Trophoblast cell (in vitro differentiated cells and primary cell): ENCODE measurements at regions not wholly inside any gene's neighbourhood (a gene's known extent, or its start where the extent isn't known, plus 50 kb on each side); places are given as distances from the start of the nearest gene placed in this dataset.
"Not testable (repeated sequence)": the region's sequence is repeated elsewhere in the genome, so short reads cannot be mapped to it uniquely, and the experiment has no call there.

Source experiments
- DNase-seq, 2 donors: peaks; one replicate each; pipeline ENCODE4 v3.0.0-alpha.2; 2016
- H2AFZ ChIP-seq: 2 replicates; pipeline ENCODE4 v1.6.1; 2013; ENCODE audit warnings: low read length, moderate library complexity, mild to moderate bottlenecking; ENCODE audit not compliant: insufficient read depth, poor library complexity
- H2AK5ac ChIP-seq: 2 replicates; pipeline ENCODE4 v1.6.1; 2013; ENCODE audit warnings: mild to moderate bottlenecking, low read length
- H2BK120ac ChIP-seq: 2 replicates; pipeline ENCODE4 v1.6.1; 2013; ENCODE audit warnings: low read length, mild to moderate bottlenecking, moderate library complexity; ENCODE audit not compliant: insufficient read depth, poor library complexity
- H2BK12ac ChIP-seq: 2 replicates; pipeline ENCODE4 v1.6.1; 2013; ENCODE audit warnings: mild to moderate bottlenecking, low read length, moderate library complexity
- H2BK5ac ChIP-seq: 2 replicates; pipeline ENCODE4 v1.6.1; 2013; ENCODE audit warnings: low read length, low read depth, moderate library complexity, mild to moderate bottlenecking; ENCODE audit not compliant: poor library complexity
- H3K14ac ChIP-seq: 2 replicates; pipeline ENCODE4 v1.6.1; 2013; ENCODE audit warnings: mild to moderate bottlenecking, low read length
- H3K18ac ChIP-seq: 2 replicates; pipeline ENCODE4 v1.6.1; 2013; ENCODE audit warnings: mild to moderate bottlenecking, low read length
- H3K23ac ChIP-seq: 2 replicates; pipeline ENCODE4 v1.6.1; 2013; ENCODE audit warnings: low read length
- H3K27ac ChIP-seq: 2 replicates; pipeline ENCODE4 v1.5.1; 2013; ENCODE audit warnings: low read depth, mild to moderate bottlenecking, inconsistent platforms, low read length, moderate library complexity
- H3K27me3 ChIP-seq: 2 replicates; pipeline ENCODE4 v1.6.1; 2013; ENCODE audit warnings: inconsistent platforms, mild to moderate bottlenecking, low read length, moderate library complexity; ENCODE audit not compliant: insufficient read depth
- H3K36me3 ChIP-seq, 2 experiments: 1 replicate in 1 of 2; 2 replicates in 1 of 2; pipeline ENCODE4 v1.6.1; 2013; ENCODE audit warnings: low read length in 2 of 2, mild to moderate bottlenecking in 2 of 2, moderate library complexity in 1 of 2; ENCODE audit not compliant: insufficient read depth in 2 of 2, control insufficient read depth in 1 of 2
- H3K4ac ChIP-seq: 2 replicates; pipeline ENCODE4 v1.6.1; 2013; ENCODE audit warnings: low read depth, mild to moderate bottlenecking, low read length, moderate library complexity
- H3K4me1 ChIP-seq, 2 experiments: 1 replicate in 1 of 2; 2 replicates in 1 of 2; pipeline ENCODE4 v1.6.1; 2013; ENCODE audit warnings: low read length in 2 of 2, mild to moderate bottlenecking in 2 of 2, moderate library complexity in 1 of 2; ENCODE audit not compliant: insufficient read depth in 2 of 2, control insufficient read depth in 1 of 2
- H3K4me2 ChIP-seq: 2 replicates; pipeline ENCODE4 v1.6.1; 2013; ENCODE audit warnings: inconsistent platforms, mild to moderate bottlenecking, low read length, moderate library complexity
- H3K4me3 ChIP-seq: 2 replicates; pipeline ENCODE4 v1.5.1; 2013; ENCODE audit warnings: mild to moderate bottlenecking, low read depth, low read length, inconsistent platforms
- H3K79me1 ChIP-seq: one replicate; pipeline ENCODE4 v1.6.1; 2013; ENCODE audit warnings: low read length
- H3K79me2 ChIP-seq: 2 replicates; pipeline ENCODE4 v1.6.1; 2013; ENCODE audit warnings: low read length, mild to moderate bottlenecking; ENCODE audit not compliant: control insufficient read depth, insufficient read depth, poor library complexity
- H3K9ac ChIP-seq: 2 replicates; pipeline ENCODE4 v1.6.1; 2013; ENCODE audit warnings: mild to moderate bottlenecking, low read length
- H3K9me3 ChIP-seq: 2 replicates; pipeline ENCODE4 v1.6.1; 2013; ENCODE audit warnings: low read depth, mild to moderate bottlenecking, control low read depth, inconsistent platforms, low read length; ENCODE audit not compliant: insufficient read depth
- H4K12ac ChIP-seq: 2 replicates; pipeline ENCODE4 v1.6.1; 2013; ENCODE audit warnings: low read depth, mild to moderate bottlenecking, low read length, moderate library complexity
- H4K8ac ChIP-seq: 2 replicates; pipeline ENCODE4 v1.6.1; 2013; ENCODE audit warnings: low read depth, mild to moderate bottlenecking, low read length, moderate library complexity
- H4K91ac ChIP-seq: one replicate; pipeline ENCODE4 v1.6.1; 2013; ENCODE audit warnings: low read depth, mild to moderate bottlenecking, low read length, moderate library complexity
- WGBS: extraction: QIAGEN DNeasy Blood & Tissue Kit; methylation state at CpG from one replicate; pipeline ENCODE4 v1.1.7; 2013; ENCODE audit warnings: missing lambda C conversion rate; ENCODE audit not compliant: insufficient read length, insufficient coverage; ENCODE audit errors: extremely low coverage; 5-methylcytosine and 5-hydroxymethylcytosine counted together

- H4K8ac ChIP-seq = no peak overlapping the region
- DNase-seq = no peak
These were observed 373.0 kb upstream of the SALL1 start for GRCh38 chr16:51524070-51524469.

GRCh38 chr16:51523400-51523799 lies 372.3 kb upstream of the SALL1 start:
- Histone ChIP-seq H3K79me2 (no peaks in the 10 kb centered on the region), H3K14ac (no peak overlapping the region), H2BK12ac (no peak overlapping the region), H3K27me3 (no peaks in the 10 kb centered on the region), H3K4me1 (no peaks in the 10 kb centered on the region), H2BK120ac (no peak overlapping the region), H3K4ac (no peak overlapping the region), H4K91ac (no peak overlapping the region), H3K9ac (no peak overlapping the region), H2AFZ (no peak overlapping the region), H3K36me3 (no peaks in the 10 kb centered on the region), H4K12ac (no peak overlapping the region), H3K18ac (no peak overlapping the region), H3K23ac (no peak overlapping the region), H3K4me2 (no peak overlapping the region), H2BK5ac (no peak overlapping the region), H3K4me3 (no peak overlapping the region), H3K27ac (no peak overlapping the region), H3K79me1 (no peaks in the 10 kb centered on the region), H2AK5ac (no peak overlapping the region), H4K8ac (no peak overlapping the region), H3K9me3 (no peaks in the 10 kb centered on the region)
- DNase-seq = no peak
- no CpG with 5 or more reads among the region's 3 CpGs for WGBS

More at GRCh38 chr16:51524070-51524469, 373.0 kb upstream of the SALL1 start:
- H3K79me1 ChIP-seq = no peaks in the 10 kb centered on the region
- H3K4me2 ChIP-seq = no peak overlapping the region
- no peak overlapping the region for H2BK12ac ChIP-seq
- H2BK120ac ChIP-seq = no peak overlapping the region
- H3K79me2 ChIP-seq = no peaks in the 10 kb centered on the region
- H3K9me3 ChIP-seq = no peaks in the 10 kb centered on the region
- H3K14ac ChIP-seq = no peak overlapping the region
- no peak overlapping the region for H3K4ac ChIP-seq
- H3K9ac ChIP-seq = no peak overlapping the region
- no peak overlapping the region for H3K18ac ChIP-seq
- no peaks in the 10 kb centered on the region for H3K4me1 ChIP-seq
- no peak overlapping the region for H2AFZ ChIP-seq
- no peak overlapping the region for H4K91ac ChIP-seq
- no peak overlapping the region for H2AK5ac ChIP-seq
- no peak overlapping the region for H2BK5ac ChIP-seq
- no peak overlapping the region for H3K23ac ChIP-seq
- H3K27me3 ChIP-seq = no peaks in the 10 kb centered on the region
- no peaks in the 10 kb centered on the region for H3K36me3 ChIP-seq
- no peak overlapping the region for H3K27ac ChIP-seq
- whole genome bisulfite sequencing = no CpG with 5 or more reads among the region's 4 CpGs
- no peak overlapping the region for H4K12ac ChIP-seq
- no peak overlapping the region for H3K4me3 ChIP-seq

- Histone ChIP-seq H4K12ac (no peak overlapping the region), H3K14ac (no peak overlapping the region), H3K4me1 (no peaks in the 10 kb centered on the region), H2AFZ (no peak overlapping the region), H3K79me2 (no peaks in the 10 kb centered on the region), H3K23ac (no peak overlapping the region), H2BK120ac (no peak overlapping the region), H3K4me2 (no peak overlapping the region), H4K8ac (no peak overlapping the region), H3K9me3 (no peaks in the 10 kb centered on the region), H3K27me3 (no peaks in the 10 kb centered on the region), H3K4ac (no peak overlapping the region), H4K91ac (no peak overlapping the region), H2AK5ac (no peak overlapping the region), H3K79me1 (no peaks in the 10 kb centered on the region), H3K27ac (no peak overlapping the region), H2BK12ac (no peak overlapping the region), H3K18ac (no peak overlapping the region), H3K4me3 (no peak overlapping the region), H2BK5ac (no peak overlapping the region), H3K9ac (no peak overlapping the region), H3K36me3 (no peaks in the 10 kb centered on the region)
- no peak for DNase-seq
These were observed 371.8 kb upstream of the SALL1 start for GRCh38 chr16:51522902-51523301.

DNA sequence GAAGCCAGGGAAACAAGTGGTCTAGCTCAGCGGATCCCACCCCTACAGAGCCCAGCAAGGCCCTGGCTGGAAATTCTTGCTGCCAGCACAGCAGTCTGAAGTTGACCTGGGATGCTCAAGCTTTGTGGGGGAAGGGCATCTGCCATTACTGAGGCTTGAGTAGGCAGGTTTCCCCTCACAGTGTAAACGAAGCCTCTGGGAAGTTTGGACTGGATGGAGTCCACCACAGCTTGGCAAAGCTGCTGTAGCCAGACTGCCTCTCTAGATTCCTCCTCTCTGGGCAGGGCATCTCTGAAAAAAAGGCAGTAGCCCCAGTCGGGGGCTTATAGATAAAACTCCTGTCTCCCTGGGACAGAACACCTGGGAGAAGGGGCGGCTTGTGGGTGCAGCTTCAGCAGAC lies 365.9 kb upstream of the SALL1 start:
- not testable (repeated sequence) for DNase-seq, H4K8ac ChIP-seq

More for the DNA sequence above, 365.9 kb upstream of the SALL1 start:
- H3K4ac ChIP-seq, H2BK12ac ChIP-seq, H3K27me3 ChIP-seq, H3K23ac ChIP-seq, H3K9ac ChIP-seq, H3K18ac ChIP-seq, H3K27ac ChIP-seq, H4K91ac ChIP-seq, H2AFZ ChIP-seq, H3K4me1 ChIP-seq, H3K79me1 ChIP-seq, H3K79me2 ChIP-seq, H3K9me3 ChIP-seq, H3K36me3 ChIP-seq, H3K4me3 ChIP-seq, H2AK5ac ChIP-seq, H3K4me2 ChIP-seq, H4K12ac ChIP-seq, H2BK5ac ChIP-seq, H3K14ac ChIP-seq, H2BK120ac ChIP-seq: not testable (repeated sequence)
- WGBS = no CpG with 5 or more reads among the region's 4 CpGs
